NCI-H146 (cell line): ENCODE measurements at regions not wholly inside any gene's neighbourhood (a gene's known extent, or its start where the extent isn't known, plus 50 kb on each side); places are given as distances from the start of the nearest gene placed in this dataset.
"Not testable (repeated sequence)": the region's sequence is repeated elsewhere in the genome, so short reads cannot be mapped to it uniquely, and the experiment has no call there.

ENCODE experiments used
- DNase-seq: peaks from one replicate; lab custom pipeline; 2025; lab: John Stamatoyannopoulos, UW

- DNase-seq = not testable (repeated sequence)
Observed at GRCh38 chrX:123788193-123788592, 55.3 kb upstream of the THOC2 start.

GRCh38 chrX:123788744-123789143 is 55.9 kb upstream of the THOC2 start:
- no peak for DNase-seq

- no peak for DNase-seq
Observed at GRCh38 chrX:123797543-123798447, 62.1 kb upstream of the XIAP start.

- not testable (repeated sequence) for DNase-seq
Observed at GRCh38 chrX:123798706-123799430, 61.0 kb upstream of the XIAP start.

- DNase-seq = no peak
Observed at GRCh38 chrX:123801901-123802300, 58.0 kb upstream of the XIAP start.

- peak; percentile 97 for DNase-seq
Observed at GRCh38 chrX:123803331-123803983, 56.4 kb upstream of the XIAP start.

GRCh38 chrX:123803984-123804365 is 55.9 kb upstream of the XIAP start:
- DNase-seq = not testable (repeated sequence)

- peak; percentile 60 for DNase-seq
Observed at GRCh38 chrX:123807835-123808416, 51.9 kb upstream of the XIAP start.

- DNase-seq = no peak
Observed at GRCh38 chrX:123809854-123810375, 49.9 kb upstream of the XIAP start.
